HG02571 (cell line): ENCODE measurements at regions not wholly inside any gene's neighbourhood (a gene's known extent, or its start where the extent isn't known, plus 50 kb on each side); places are given as distances from the start of the nearest gene placed in this dataset.

Experiments
- ATAC-seq: cut with Tn5 transposase; IDR thresholded peaks from one replicate; pipeline ENCODE4 v1.9.1; 2021; ENCODE audit warnings: mild to moderate bottlenecking, moderate library complexity; ENCODE audit not compliant: unreplicated experiment

GRCh38 chr11:15757048-15757698, 599.2 kb downstream of the SOX6 start:
- ATAC-seq: no peak

DNA sequence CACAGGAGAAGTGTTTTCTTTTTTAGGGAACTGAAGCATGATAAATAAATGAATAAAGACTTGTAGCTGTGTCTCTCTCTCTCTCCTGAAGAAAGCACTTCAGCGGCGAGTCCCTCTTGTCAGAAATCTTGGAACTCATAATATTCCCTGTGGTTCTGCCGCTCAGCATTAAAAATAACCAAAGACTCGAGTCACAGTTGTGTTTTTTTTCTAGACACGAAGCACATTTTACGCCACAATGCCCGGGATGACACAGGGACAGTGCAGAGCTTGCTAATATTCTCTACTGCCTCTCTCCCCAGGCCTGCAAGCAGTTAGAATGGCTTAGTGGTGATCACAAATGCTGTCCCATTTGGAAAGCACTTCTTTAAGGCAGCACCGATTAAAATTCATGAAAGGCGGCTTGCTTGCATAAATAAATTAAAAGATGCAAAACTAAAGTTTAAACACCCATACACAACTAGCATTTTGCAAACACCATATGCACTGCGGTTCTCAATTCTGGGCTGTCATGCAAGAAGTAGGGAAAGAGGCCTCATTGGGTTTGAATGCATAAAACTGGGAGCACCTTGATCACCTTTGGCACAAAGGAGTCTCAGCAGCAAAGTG, 597.4 kb downstream of the SOX6 start:
- no peak for ATAC-seq

GRCh38 chr11:15761235-15761634, 595.1 kb downstream of the SOX6 start:
- ATAC-seq: no peak

DNA sequence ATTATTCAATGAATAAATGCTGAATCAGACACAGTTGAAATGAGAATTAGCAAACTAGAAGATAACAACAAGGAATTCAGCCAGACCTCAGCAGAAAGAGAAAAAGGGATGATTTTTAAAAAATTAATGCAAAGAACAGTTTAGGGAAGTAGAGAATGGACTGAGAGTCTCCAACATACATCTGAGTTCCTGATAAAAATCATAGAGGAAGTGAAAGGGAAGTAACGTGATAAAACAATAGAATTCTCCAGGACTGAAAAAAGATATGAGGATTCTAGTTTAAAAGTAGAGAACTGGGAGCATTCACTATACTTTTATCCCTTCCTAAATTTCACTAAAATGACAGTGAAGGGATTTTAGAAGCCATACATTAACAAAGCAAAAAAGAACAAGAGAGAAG, 592.0 kb downstream of the SOX6 start:
- ATAC-seq: no peak

- no peak for ATAC-seq
Observed at GRCh38 chr11:15764948-15765347, 591.4 kb downstream of the SOX6 start.

GRCh38 chr11:15765530-15765929, 590.8 kb downstream of the SOX6 start:
- no peak for ATAC-seq

DNA sequence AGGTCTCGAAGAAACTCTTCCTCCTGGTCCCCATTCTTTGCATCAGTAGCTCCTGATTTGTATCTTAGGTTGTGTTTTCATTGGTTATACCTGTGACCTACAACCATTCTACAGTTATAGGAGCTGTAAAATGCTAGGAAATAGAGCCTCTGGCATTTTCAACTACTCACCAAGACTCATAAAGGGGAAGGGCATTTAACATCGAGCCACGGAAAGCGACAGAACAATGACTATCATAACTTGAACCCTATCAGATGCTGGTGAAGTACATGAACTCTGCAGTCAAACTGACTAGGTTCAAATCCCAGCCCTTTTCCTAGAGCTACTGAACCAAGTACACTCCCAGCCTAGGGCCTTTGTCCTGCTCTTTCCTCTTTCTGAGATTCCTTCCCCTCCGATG, 588.0 kb downstream of the SOX6 start:
- no peak for ATAC-seq

GRCh38 chr11:15769203-15769602, 587.1 kb downstream of the SOX6 start:
- no peak for ATAC-seq

- ATAC-seq: no peak
Observed at GRCh38 chr11:15770798-15771414, 585.4 kb downstream of the SOX6 start.

DNA sequence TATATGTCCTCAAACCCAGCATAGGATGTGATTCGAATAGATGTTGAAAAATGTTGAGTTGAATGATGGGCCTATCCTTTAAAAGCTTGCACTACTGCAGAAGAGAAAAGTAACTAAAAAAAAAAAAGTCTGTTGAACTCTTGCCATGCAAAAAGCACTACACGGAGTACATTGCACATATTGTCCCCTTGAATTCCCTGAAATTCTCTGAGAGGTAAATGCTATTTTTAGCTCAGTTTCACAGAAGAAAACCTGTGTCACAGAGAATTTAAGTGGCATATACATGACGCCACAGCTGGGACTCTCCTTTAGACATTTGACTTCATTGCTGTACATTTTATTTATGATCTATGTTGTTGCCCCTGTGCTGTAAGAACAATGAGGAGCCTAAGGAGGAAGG, 583.8 kb downstream of the SOX6 start:
- ATAC-seq: no peak

DNA sequence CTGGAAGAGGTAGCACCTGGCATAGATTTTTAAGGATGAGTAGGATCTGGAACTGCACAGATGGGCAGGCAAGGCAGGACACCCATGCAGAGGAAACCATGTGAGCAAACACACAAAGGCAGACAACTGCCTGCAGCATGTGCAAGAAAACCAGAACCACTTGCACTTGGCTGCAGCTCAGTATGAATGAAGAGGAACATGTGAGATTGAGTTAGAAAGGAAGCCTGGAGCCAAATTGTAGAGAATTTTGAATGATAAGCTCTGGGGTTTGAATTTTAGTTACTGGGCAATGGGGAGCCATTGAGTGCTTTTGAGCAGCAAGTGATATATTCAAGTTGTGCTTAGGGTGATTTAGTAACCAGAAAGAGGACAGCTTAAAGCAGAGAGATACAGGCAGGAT, 583.4 kb downstream of the SOX6 start:
- ATAC-seq: no peak

DNA sequence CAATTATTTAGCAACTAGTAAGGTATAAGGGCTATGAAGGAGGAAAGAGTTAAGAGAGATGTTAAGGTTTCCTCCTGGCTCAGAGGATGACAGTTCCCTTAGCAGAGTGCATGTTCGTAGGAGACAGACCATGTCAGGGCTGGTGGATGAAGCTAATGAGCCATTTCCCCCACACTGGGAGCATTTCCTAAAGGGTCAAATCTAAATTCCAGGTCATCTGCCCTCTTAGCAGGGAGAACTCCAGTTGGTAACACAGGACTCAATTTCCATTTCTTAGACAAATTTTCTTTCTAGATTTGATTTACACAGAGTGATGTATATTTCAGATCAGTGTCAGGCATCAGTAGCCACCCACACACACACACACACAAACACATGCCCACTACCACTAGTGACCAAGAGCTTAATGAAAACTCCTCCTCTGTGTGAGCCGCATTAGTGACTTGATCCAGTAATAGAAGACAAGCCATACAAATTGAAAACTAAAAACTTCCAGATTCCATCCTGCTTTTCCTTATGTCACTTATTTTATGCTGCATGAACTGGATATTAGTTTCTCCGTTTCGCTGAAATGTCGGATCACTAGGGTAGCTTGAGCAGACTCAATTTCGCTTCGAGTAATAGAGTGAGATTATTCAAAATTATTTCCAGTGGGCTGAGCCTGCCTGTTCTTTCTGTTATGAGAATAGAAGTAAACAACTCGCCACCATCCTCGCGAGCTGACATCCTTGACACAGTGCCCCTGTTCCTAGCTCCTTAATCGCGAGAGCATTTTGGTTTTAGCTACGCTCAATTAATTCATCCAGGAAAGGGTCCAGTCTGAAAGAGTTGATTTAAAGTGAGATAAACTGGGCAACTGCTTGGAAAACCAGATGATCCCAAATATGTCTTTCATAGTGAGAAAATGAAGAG, 582.6 kb downstream of the SOX6 start:
- no peak for ATAC-seq

GRCh38 chr11:15774388-15774939, 581.9 kb downstream of the SOX6 start:
- no peak for ATAC-seq

GRCh38 chr11:15775015-15775541, 581.3 kb downstream of the SOX6 start:
- ATAC-seq: no peak

- no peak for ATAC-seq
Observed at GRCh38 chr11:15775797-15776196, 580.5 kb downstream of the SOX6 start.

- no peak for ATAC-seq
Observed at GRCh38 chr11:15776366-15776765, 580.0 kb downstream of the SOX6 start.

- ATAC-seq: no peak
Observed at GRCh38 chr11:15779518-15779917, 576.8 kb downstream of the SOX6 start.

DNA sequence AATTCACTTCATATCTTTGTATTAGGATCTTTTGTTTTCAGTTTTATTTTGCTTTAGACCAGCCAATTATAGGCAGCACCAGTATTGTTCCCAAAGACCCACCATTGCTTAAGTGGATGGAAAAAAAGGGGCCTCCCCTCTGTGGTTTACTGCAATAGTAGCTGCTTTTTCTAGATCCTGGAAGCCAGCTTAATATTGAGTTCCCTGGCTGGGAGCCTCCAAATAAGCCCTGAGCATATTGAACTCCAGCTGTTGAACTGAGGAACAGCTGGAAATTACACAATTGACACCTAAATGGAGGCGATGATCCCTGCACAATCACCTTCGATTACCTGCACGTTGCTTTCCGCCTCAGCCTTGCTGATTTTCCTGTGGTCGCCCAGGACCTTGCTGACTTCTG, 576.0 kb downstream of the SOX6 start:
- ATAC-seq: no peak

DNA sequence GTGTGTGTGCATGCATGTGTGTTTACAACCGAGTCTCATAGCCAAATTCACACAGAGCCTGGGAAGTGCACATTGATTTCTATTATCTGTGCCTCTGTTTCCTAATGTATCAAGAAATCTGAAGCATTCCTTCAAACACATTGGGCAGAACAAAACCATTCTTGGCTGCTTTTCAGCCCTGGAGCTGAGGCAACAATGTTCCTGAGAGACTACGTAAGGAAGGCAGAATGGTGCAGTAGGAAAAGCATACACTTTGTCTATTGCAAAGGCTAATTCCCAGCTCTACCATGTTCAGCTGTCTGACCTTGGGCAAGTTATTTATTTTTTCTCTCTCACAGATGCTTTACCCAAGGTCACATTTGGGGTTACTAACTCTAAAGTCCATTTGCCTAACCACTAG, 575.5 kb downstream of the SOX6 start:
- no peak for ATAC-seq

DNA sequence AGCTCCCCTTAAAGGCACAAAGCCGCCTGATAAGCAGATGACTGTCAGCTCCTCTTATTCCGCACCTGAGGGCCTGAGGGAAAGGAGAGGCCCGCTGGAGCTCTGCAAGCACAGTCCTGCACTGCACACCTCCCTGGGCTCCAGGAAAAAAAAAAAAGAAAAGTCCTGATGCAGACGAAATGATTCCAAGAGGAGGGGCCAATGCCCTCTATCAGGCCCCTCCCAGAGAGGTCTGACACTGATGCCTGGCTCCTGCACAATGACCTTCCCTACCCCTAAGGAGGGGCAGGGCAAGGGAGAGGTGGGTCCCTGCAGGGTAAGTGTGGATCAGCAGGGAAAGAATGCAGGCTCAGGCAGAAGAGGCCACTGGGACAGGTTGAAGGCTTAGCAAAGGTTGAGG, 572.7 kb downstream of the SOX6 start:
- no peak for ATAC-seq
